ENCODE measurements at regions not wholly inside any gene's neighbourhood (a gene's known extent, or its start where the extent isn't known, plus 50 kb on each side); places are given as distances from the start of the nearest gene placed in this dataset.

GRCh38 chr6:37560737-37561103, 61.0 kb upstream of the CCDC167 start:
- no peaks in the 10 kb centered on the region for H3K27me3 Mint-ChIP-seq
- H3K4me1 Mint-ChIP-seq, result peaks cover 100% of the 10 kb centered on the region
- H3K36me3 Mint-ChIP-seq, result peaks cover 17% of the 10 kb centered on the region
- peak overlapping the region; percentile 92 for H3K27ac Mint-ChIP-seq
- no peak for ATAC-seq
- H3K4me3 Mint-ChIP-seq, result no peak overlapping the region
- no peaks in the 10 kb centered on the region for H3K9me3 Mint-ChIP-seq

- Mint-ChIP-seq H3K36me3 (peaks cover 17% of the 10 kb centered on the region), H3K9me3 (no peaks in the 10 kb centered on the region), H3K27me3 (no peaks in the 10 kb centered on the region), H3K4me3 (no peak overlapping the region), H3K4me1 (peaks cover 100% of the 10 kb centered on the region), H3K27ac (peak overlapping the region; percentile 92)
- ATAC-seq, result no peak
Observed at GRCh38 chr6:37559501-37559900, 59.8 kb upstream of the CCDC167 start.

GRCh38 chr6:37559050-37559449, 59.4 kb upstream of the CCDC167 start:
- Mint-ChIP-seq H3K4me3 (no peak overlapping the region), H3K4me1 (peaks cover 100% of the 10 kb centered on the region), H3K27me3 (no peaks in the 10 kb centered on the region), H3K9me3 (no peaks in the 10 kb centered on the region), H3K36me3 (peaks cover 17% of the 10 kb centered on the region), H3K27ac (peak overlapping the region; percentile 92)
- ATAC-seq, result no peak

GRCh38 chr6:37558646-37559045, 59.0 kb upstream of the CCDC167 start:
- Mint-ChIP-seq H3K27ac (peak overlapping the region; percentile 92), H3K27me3 (no peaks in the 10 kb centered on the region), H3K36me3 (peaks cover 17% of the 10 kb centered on the region)

GRCh38 chr6:37558168-37558567, 58.5 kb upstream of the CCDC167 start:
- no peaks in the 10 kb centered on the region for H3K27me3 Mint-ChIP-seq
- peak overlapping the region; percentile 92 for H3K27ac Mint-ChIP-seq
- H3K36me3 Mint-ChIP-seq, result peaks cover 17% of the 10 kb centered on the region
- H3K4me3 Mint-ChIP-seq, result peak overlapping the region; percentile 32
- H3K4me1 Mint-ChIP-seq, result peaks cover 100% of the 10 kb centered on the region
- ATAC-seq, result no peak
- H3K9me3 Mint-ChIP-seq, result no peaks in the 10 kb centered on the region

More at GRCh38 chr6:37558646-37559045, 59.0 kb upstream of the CCDC167 start:
- H3K9me3 Mint-ChIP-seq, result no peaks in the 10 kb centered on the region
- ATAC-seq, result no peak
- peaks cover 100% of the 10 kb centered on the region for H3K4me1 Mint-ChIP-seq
- no peak overlapping the region for H3K4me3 Mint-ChIP-seq

GRCh38 chr6:37557645-37558114, 58.0 kb upstream of the CCDC167 start:
- H3K4me3 Mint-ChIP-seq, result peak overlapping the region; percentile 32

GRCh38 chr6:37556881-37557644, 57.4 kb upstream of the CCDC167 start:
- Mint-ChIP-seq H3K4me3 (peak overlapping the region; percentile 48), H3K36me3 (peaks cover 17% of the 10 kb centered on the region), H3K4me1 (peaks cover 100% of the 10 kb centered on the region), H3K27me3 (no peaks in the 10 kb centered on the region), H3K9me3 (no peaks in the 10 kb centered on the region), H3K27ac (peak overlapping the region; percentile 92)
- ATAC-seq, result peak; percentile 28

More at GRCh38 chr6:37557645-37558114, 58.0 kb upstream of the CCDC167 start:
- H3K27ac Mint-ChIP-seq, result peak overlapping the region; percentile 92
- no peaks in the 10 kb centered on the region for H3K9me3 Mint-ChIP-seq
- H3K36me3 Mint-ChIP-seq, result peaks cover 17% of the 10 kb centered on the region
- H3K4me1 Mint-ChIP-seq, result peaks cover 100% of the 10 kb centered on the region
- ATAC-seq, result no peak
- H3K27me3 Mint-ChIP-seq, result no peaks in the 10 kb centered on the region

- H3K27ac Mint-ChIP-seq, result peak overlapping the region; percentile 92
- H3K9me3 Mint-ChIP-seq, result no peaks in the 10 kb centered on the region
- peaks cover 17% of the 10 kb centered on the region for H3K36me3 Mint-ChIP-seq
- ATAC-seq, result peak; percentile 59
- peaks cover 99% of the 10 kb centered on the region for H3K4me1 Mint-ChIP-seq
- no peaks in the 10 kb centered on the region for H3K27me3 Mint-ChIP-seq
- peak overlapping the region; percentile 70 for H3K4me3 Mint-ChIP-seq
Observed at GRCh38 chr6:37555040-37555781, 55.5 kb upstream of the CCDC167 start.

- H3K36me3 Mint-ChIP-seq, result peaks cover 12% of the 10 kb centered on the region
- H3K27me3 Mint-ChIP-seq, result no peaks in the 10 kb centered on the region
- ATAC-seq, result peak; percentile 60
- H3K4me1 Mint-ChIP-seq, result peaks cover 99% of the 10 kb centered on the region
- peak overlapping the region; percentile 92 for H3K27ac Mint-ChIP-seq
- H3K4me3 Mint-ChIP-seq, result peak overlapping the region; percentile 70
- no peaks in the 10 kb centered on the region for H3K9me3 Mint-ChIP-seq
Observed at GRCh38 chr6:37554480-37554819, 54.8 kb upstream of the CCDC167 start.

GRCh38 chr6:37552267-37552666, 52.6 kb upstream of the CCDC167 start:
- Mint-ChIP-seq H3K36me3 (no peaks in the 10 kb centered on the region), H3K27me3 (no peaks in the 10 kb centered on the region), H3K27ac (peak overlapping the region; percentile 92), H3K4me1 (peaks cover 99% of the 10 kb centered on the region), H3K4me3 (no peak overlapping the region), H3K9me3 (no peaks in the 10 kb centered on the region)
- ATAC-seq, result no peak

GRCh38 chr6:37551867-37552266, 52.2 kb upstream of the CCDC167 start:
- no peak for ATAC-seq
- peaks cover 97% of the 10 kb centered on the region for H3K4me1 Mint-ChIP-seq
- H3K27me3 Mint-ChIP-seq, result no peaks in the 10 kb centered on the region
- H3K27ac Mint-ChIP-seq, result peak overlapping the region; percentile 92
- no peaks in the 10 kb centered on the region for H3K9me3 Mint-ChIP-seq
- no peak overlapping the region for H3K4me3 Mint-ChIP-seq
- H3K36me3 Mint-ChIP-seq, result no peaks in the 10 kb centered on the region

GRCh38 chr6:37551446-37551845, 51.8 kb upstream of the CCDC167 start:
- Mint-ChIP-seq H3K4me3 (no peak overlapping the region), H3K27ac (peak overlapping the region; percentile 92), H3K4me1 (peaks cover 97% of the 10 kb centered on the region), H3K9me3 (no peaks in the 10 kb centered on the region), H3K36me3 (no peaks in the 10 kb centered on the region), H3K27me3 (no peaks in the 10 kb centered on the region)
- ATAC-seq, result no peak

- Mint-ChIP-seq H3K4me1 (peaks cover 97% of the 10 kb centered on the region), H3K36me3 (no peaks in the 10 kb centered on the region), H3K4me3 (no peak overlapping the region), H3K9me3 (no peaks in the 10 kb centered on the region), H3K27me3 (no peaks in the 10 kb centered on the region), H3K27ac (peak overlapping the region; percentile 92)
- ATAC-seq, result no peak
Observed at GRCh38 chr6:37551002-37551401, 51.3 kb upstream of the CCDC167 start.

GRCh38 chr6:37550191-37550831, 50.6 kb upstream of the CCDC167 start:
- peak overlapping the region; percentile 92 for H3K27ac Mint-ChIP-seq
- H3K36me3 Mint-ChIP-seq, result no peaks in the 10 kb centered on the region
- H3K4me3 Mint-ChIP-seq, result no peak overlapping the region
- no peaks in the 10 kb centered on the region for H3K27me3 Mint-ChIP-seq
- no peaks in the 10 kb centered on the region for H3K9me3 Mint-ChIP-seq
- peaks cover 97% of the 10 kb centered on the region for H3K4me1 Mint-ChIP-seq
- no peak for ATAC-seq

GRCh38 chr6:37549558-37549957, 49.9 kb upstream of the CCDC167 start:
- H3K4me3 Mint-ChIP-seq, result peak overlapping the region; percentile 55
- peak overlapping the region; percentile 92 for H3K27ac Mint-ChIP-seq
- H3K4me1 Mint-ChIP-seq, result peaks cover 97% of the 10 kb centered on the region
- H3K9me3 Mint-ChIP-seq, result no peaks in the 10 kb centered on the region
- no peaks in the 10 kb centered on the region for H3K27me3 Mint-ChIP-seq
- ATAC-seq, result no peak
- no peaks in the 10 kb centered on the region for H3K36me3 Mint-ChIP-seq
